Occipital lobe (tissue), 1 donor: ENCODE measurements at regions not wholly inside any gene's neighbourhood (a gene's known extent, or its start where the extent isn't known, plus 50 kb on each side); places are given as distances from the start of the nearest gene placed in this dataset.
"Not testable (repeated sequence)": the region's sequence is repeated elsewhere in the genome, so short reads cannot be mapped to it uniquely, and the experiment has no call there.

Source experiments
- DNase-seq: peaks from one replicate; lab custom pipeline; 2025; lab: John Stamatoyannopoulos, UW

- no peak for DNase-seq
Measured at GRCh38 chr5:174479325-174479724, 245.1 kb upstream of the MSX2 start.

- DNase-seq: no peak
Measured at GRCh38 chr5:174481737-174482136, 242.6 kb upstream of the MSX2 start.

- no peak for DNase-seq
Measured at GRCh38 chr5:174482607-174483024, 241.8 kb upstream of the MSX2 start.

- no peak for DNase-seq
Measured at GRCh38 chr5:174483411-174483810, 241.0 kb upstream of the MSX2 start.

- no peak for DNase-seq
Measured at GRCh38 chr5:174489215-174489614, 235.2 kb upstream of the MSX2 start.

- no peak for DNase-seq
Measured at GRCh38 chr5:174489920-174490597, 234.3 kb upstream of the MSX2 start.

GRCh38 chr5:174490728-174491127 lies 233.7 kb upstream of the MSX2 start:
- no peak for DNase-seq

- no peak for DNase-seq
Measured at GRCh38 chr5:174491265-174491664, 233.1 kb upstream of the MSX2 start.

- no peak for DNase-seq
Measured at GRCh38 chr5:174491761-174492350, 232.5 kb upstream of the MSX2 start.

- DNase-seq: no peak
Measured at GRCh38 chr5:174493530-174493929, 230.9 kb upstream of the MSX2 start.

- not testable (repeated sequence) for DNase-seq
Measured at GRCh38 chr5:174497939-174498338, 226.4 kb upstream of the MSX2 start.

GRCh38 chr5:174498575-174498974 lies 225.8 kb upstream of the MSX2 start:
- not testable (repeated sequence) for DNase-seq

- DNase-seq: no peak
Measured at GRCh38 chr5:174500636-174501035, 223.7 kb upstream of the MSX2 start.

- DNase-seq: no peak
Measured at GRCh38 chr5:174501461-174502069, 222.8 kb upstream of the MSX2 start.

- no peak for DNase-seq
Measured at GRCh38 chr5:174503086-174503460, 221.3 kb upstream of the MSX2 start.

- DNase-seq: peak; percentile 46
Measured at GRCh38 chr5:174503461-174504265, 220.7 kb upstream of the MSX2 start.

GRCh38 chr5:174504266-174504726 lies 220.1 kb upstream of the MSX2 start:
- no peak for DNase-seq

- DNase-seq: no peak
Measured at GRCh38 chr5:174505621-174506020, 218.8 kb upstream of the MSX2 start.

- DNase-seq: not testable (repeated sequence)
Measured at GRCh38 chr5:174510782-174511453, 213.5 kb upstream of the MSX2 start.

- DNase-seq: no peak
Measured at GRCh38 chr5:174511714-174512253, 212.6 kb upstream of the MSX2 start.

GRCh38 chr5:174514325-174514724 lies 210.1 kb upstream of the MSX2 start:
- DNase-seq: no peak
